GM18861 (cell line): ENCODE measurements at regions not wholly inside any gene's neighbourhood (a gene's known extent, or its start where the extent isn't known, plus 50 kb on each side); places are given as distances from the start of the nearest gene placed in this dataset.

Experiments used
- ATAC-seq: cut with Tn5 transposase; IDR thresholded peaks from one replicate; pipeline ENCODE4 v1.9.1; 2021; ENCODE audit not compliant: unreplicated experiment

- no peak for ATAC-seq
Measured at GRCh38 chr20:40978761-40979160, 49.9 kb upstream of the TOP1 start.
